Bronchial epithelial cell (primary cell): ENCODE measurements at regions not wholly inside any gene's neighbourhood (a gene's known extent, or its start where the extent isn't known, plus 50 kb on each side); places are given as distances from the start of the nearest gene placed in this dataset.

ENCODE experiments used
- DNase-seq: peaks from one replicate; pipeline ENCODE4 v3.0.0-alpha.2; 2010; ENCODE audit warnings: low read depth
- FAIRE-seq: peaks from 2 replicates; lab custom pipeline; 2011; peaks lifted over from hg19 to GRCh38; lab: Jason Lieb, UNC
- H3K27me3 ChIP-seq: 2 replicates; pipeline ENCODE4 v1.5.1; 2011; ENCODE audit warnings: low read length; ENCODE audit not compliant: control insufficient read depth, insufficient read depth
- H3K36me3 ChIP-seq: 2 replicates; pipeline ENCODE4 v1.5.1; 2011; ENCODE audit warnings: low read length; ENCODE audit not compliant: control insufficient read depth, insufficient read depth
- H3K4me3 ChIP-seq: 2 replicates; pipeline ENCODE4 v1.5.1; 2011; ENCODE audit warnings: mild to moderate bottlenecking, low read depth, low read length, control low read depth
- CTCF ChIP-seq: IDR thresholded peaks from 2 replicates; pipeline ENCODE4 v1.5.1; 2011; ENCODE audit warnings: mild to moderate bottlenecking, moderate library complexity, low read length, control low read depth, inconsistent platforms; ENCODE audit not compliant: insufficient read depth, severe bottlenecking

GRCh38 chr15:46170326-46170725 is 535.5 kb downstream of the SQOR start:
- H3K4me3 ChIP-seq = no peak overlapping the region
- no peaks in the 10 kb centered on the region for H3K36me3 ChIP-seq
- no peak for TF ChIP-seq CTCF
- H3K27me3 ChIP-seq = no peaks in the 10 kb centered on the region
- DNase-seq (no peak), FAIRE-seq (no peak)

- no peak overlapping the region for H3K4me3 ChIP-seq
- DNase-seq (no peak), FAIRE-seq (no peak)
- no peak for TF ChIP-seq CTCF
- no peaks in the 10 kb centered on the region for H3K27me3 ChIP-seq
- no peaks in the 10 kb centered on the region for H3K36me3 ChIP-seq
Observed at GRCh38 chr15:46174122-46174521, 539.3 kb downstream of the SQOR start.

GRCh38 chr15:46177219-46177618 is 542.4 kb downstream of the SQOR start:
- DNase-seq (no peak), FAIRE-seq (no peak)
- no peak overlapping the region for H3K4me3 ChIP-seq
- no peaks in the 10 kb centered on the region for H3K36me3 ChIP-seq
- TF ChIP-seq CTCF = no peak
- H3K27me3 ChIP-seq = no peaks in the 10 kb centered on the region

GRCh38 chr15:46178138-46178537 is 543.3 kb downstream of the SQOR start:
- FAIRE-seq = no peak
- DNase-seq = no peak
- no peaks in the 10 kb centered on the region for H3K36me3 ChIP-seq
- H3K4me3 ChIP-seq = no peak overlapping the region
- TF ChIP-seq CTCF = no peak
- no peaks in the 10 kb centered on the region for H3K27me3 ChIP-seq

- Histone ChIP-seq H3K36me3 (no peaks in the 10 kb centered on the region), H3K27me3 (no peaks in the 10 kb centered on the region), H3K4me3 (no peak overlapping the region)
- no peak for DNase-seq
- no peak for TF ChIP-seq CTCF
- no peak for FAIRE-seq
Observed at GRCh38 chr15:46207341-46207740, 572.5 kb downstream of the SQOR start.

GRCh38 chr15:46213551-46213950 is 578.7 kb downstream of the SQOR start:
- H3K27me3 ChIP-seq = no peaks in the 10 kb centered on the region
- FAIRE-seq (no peak), DNase-seq (no peak)
- no peak for TF ChIP-seq CTCF
- no peak overlapping the region for H3K4me3 ChIP-seq
- no peaks in the 10 kb centered on the region for H3K36me3 ChIP-seq
